C4-2B (cell line): ENCODE measurements at regions not wholly inside any gene's neighbourhood (a gene's known extent, or its start where the extent isn't known, plus 50 kb on each side); places are given as distances from the start of the nearest gene placed in this dataset.

ENCODE experiments used
- CTCF ChIP-seq: fragments of 450-650 bp; conservative IDR thresholded peaks from 2 replicates; pipeline ENCODE4 v1.5.1; 2017; ENCODE audit warnings: mild to moderate bottlenecking
- ZFX ChIP-seq: fragments of 450-650 bp; IDR thresholded peaks from 2 replicates; pipeline ENCODE4 v1.6.1; 2017

GRCh38 chr14:59091404-59091803 lies 97.1 kb upstream of the DAAM1 start:
- TF ChIP-seq CTCF (no peak), ZFX (no peak)
